ENCODE measurements at regions not wholly inside any gene's neighbourhood (a gene's known extent, or its start where the extent isn't known, plus 50 kb on each side); places are given as distances from the start of the nearest gene placed in this dataset.

- POLR2A ChIA-PET, result no interaction called here
- Histone ChIP-seq H3K9me1 (replicated peaks; ENCODE audit: control insufficient read depth, extremely low read depth, insufficient read depth, low read length) (no peaks in the 10 kb centered on the region), H3K79me2 (ENCODE audit: control insufficient read depth, insufficient read depth, low read length) (no peaks in the 10 kb centered on the region), H4K20me1 (replicated peaks; ENCODE audit: control insufficient read depth, extremely low read depth, insufficient read depth, low read length) (no peaks in the 10 kb centered on the region), H3K27me3 (ENCODE audit: control insufficient read depth in 2 of 2, insufficient read depth in 2 of 2, low read length in 2 of 2) (no peaks in the 10 kb centered on the region), H3K4me1 (ENCODE audit: control insufficient read depth, extremely low read depth, insufficient read depth, low read length) (no peaks in the 10 kb centered on the region), H3K27ac (ENCODE audit: insufficient read depth, low read depth, low read length) (no peak overlapping the region), H2AFZ (ENCODE audit: low read depth, low read length) (no peak overlapping the region), H3K9ac (replicated peaks; ENCODE audit: extremely low read depth, insufficient read depth, low read length) (no peak overlapping the region), H3K4me3 (replicated peaks in 1 of 3; ENCODE audit: insufficient read depth in 1 of 3, low read depth in 1 of 3, low read length in 3 of 3) (no peak overlapping the region), H3K9me3 (replicated peaks; ENCODE audit: control insufficient read depth, insufficient read depth, low read length) (no peaks in the 10 kb centered on the region), H3K36me3 (ENCODE audit: control insufficient read depth in 2 of 2, extremely low read depth in 1 of 2, insufficient read depth in 2 of 2, low read length in 2 of 2) (no peaks in the 10 kb centered on the region), H3K4me2 (ENCODE audit: insufficient read depth, low read length) (no peak overlapping the region)
- no peak for FAIRE-seq
- TF ChIP-seq POLR2AphosphoS5 (IDR thresholded peaks at IDR 0.05; ENCODE audit: insufficient read depth, low read depth, low read length) (no peak), FOS (IDR thresholded peaks at IDR 0.05; ENCODE audit: borderline replicate concordance, insufficient read depth, low read length) (no peak), EZH2 (IDR thresholded peaks at IDR 0.05; ENCODE audit: borderline replicate concordance, low read depth, low read length, severe bottlenecking) (no peak), GATA2 (IDR thresholded peaks at IDR 0.05; ENCODE audit: insufficient read depth, insufficient read length, low read depth, low read length) (no peak), MAX (IDR thresholded peaks at IDR 0.05; ENCODE audit: insufficient read depth, insufficient read length) (no peak), CTCF (IDR thresholded peaks at IDR 0.05; ENCODE audit: extremely low read depth in 1 of 2, insufficient read depth in 1 of 2, low read depth in 1 of 2, low read length in 2 of 2) (no peak), MYC (IDR thresholded peaks at IDR 0.05; ENCODE audit: low read depth, low read length) (no peak), POLR2A (IDR thresholded peaks at IDR 0.05; ENCODE audit: low read depth, low read length) (no peak), JUN (IDR thresholded peaks at IDR 0.05; ENCODE audit: borderline replicate concordance, insufficient read depth, insufficient read length, low read depth) (no peak)
- no TSS peak for BruUV-seq (replicated peaks)
- dilution Hi-C loops (cut with MboI; ENCODE audit: extremely low pct_ligation_motif_present, low sequenced_read_pairs) (no loop called here), intact Hi-C loops (cut with micrococcal nuclease) (no loop called here)
- CTCF ChIA-PET, result no interaction called here
- no peak for DNase-seq (ENCODE audit: low read depth, low spot score)
Measured at GRCh38 chr14:85445151-85445795, 84.7 kb upstream of the FLRT2 start.
